ENCODE measurements at regions not wholly inside any gene's neighbourhood (a gene's known extent, or its start where the extent isn't known, plus 50 kb on each side); places are given as distances from the start of the nearest gene placed in this dataset.
A peak's percentile ranks its signal among the peaks of the same experiment; 100 is the strongest.

GRCh38 chr9:119088002-119088547 lies 281.2 kb downstream of the BRINP1 start:
- TF ChIP-seq TEAD1 (CRISPR knock-in tag; IDR thresholded peaks at IDR 0.05) = no peak
- TF ChIP-seq E2F1 (CRISPR knock-in tag; IDR thresholded peaks at IDR 0.05) = no peak
- CTCF ChIA-PET = no interaction called here
- peaks cover 72% of the 10 kb centered on the region for H3K4me1 Mint-ChIP-seq

GRCh38 chr9:119091074-119091473 lies 278.2 kb downstream of the BRINP1 start:
- ATAC-seq (no peak), DNase-seq (ENCODE audit: low spot score) (no peak)
- peaks cover 50% of the 10 kb centered on the region for H3K4me1 Mint-ChIP-seq
- no peak overlapping the region for H3K27ac Mint-ChIP-seq
- H3K9me3 Mint-ChIP-seq = no peaks in the 10 kb centered on the region
- no peaks in the 10 kb centered on the region for H3K27me3 Mint-ChIP-seq (ENCODE audit: low read depth)
- ChIA-PET POLR2A (interaction anchor here (0.6 kb wide), 1 partner anchor 111 kb away, joined by 5 read pairs; no protein-coding TSS in a partner anchor), CTCF (no interaction called here)
- H3K4me3 Mint-ChIP-seq = no peak overlapping the region
- TF ChIP-seq SMAD4 (CRISPR knock-in tag; IDR thresholded peaks at IDR 0.05) = no peak
- no peak for TF ChIP-seq ZNF317 (CRISPR knock-in tag; IDR thresholded peaks at IDR 0.05; ENCODE audit: borderline replicate concordance, low read depth)
- no peak for TF ChIP-seq ZNF423 (CRISPR knock-in tag; IDR thresholded peaks at IDR 0.05)
- TF ChIP-seq KAT7 (CRISPR knock-in tag; IDR thresholded peaks at IDR 0.05; ENCODE audit: borderline replicate concordance) = no peak
- TF ChIP-seq ATF1 (CRISPR knock-in tag; IDR thresholded peaks at IDR 0.05) = no peak
- no peak for TF ChIP-seq CBFB (CRISPR knock-in tag; IDR thresholded peaks at IDR 0.05; ENCODE audit: low read depth)
- TF ChIP-seq NR3C1 (CRISPR knock-in tag; conservative IDR thresholded peaks at IDR 0.05; ENCODE audit: low read depth) = no peak
- no peak for TF ChIP-seq ZSCAN18 (CRISPR knock-in tag; IDR thresholded peaks at IDR 0.05)
- TF ChIP-seq E2F1 (CRISPR knock-in tag; IDR thresholded peaks at IDR 0.05) = no peak
- no peak for TF ChIP-seq PREB (CRISPR knock-in tag; IDR thresholded peaks at IDR 0.05; ENCODE audit: borderline replicate concordance)
- no peak for TF ChIP-seq TCF7 (CRISPR knock-in tag; IDR thresholded peaks at IDR 0.05; ENCODE audit: low read depth)
- no peak for TF ChIP-seq SP1 (CRISPR knock-in tag; conservative IDR thresholded peaks at IDR 0.05)
- TF ChIP-seq CREB1 (CRISPR knock-in tag; IDR thresholded peaks at IDR 0.05) = no peak
- no peak for TF ChIP-seq ELF4 (CRISPR knock-in tag; IDR thresholded peaks at IDR 0.05; ENCODE audit: low read depth)
- TF ChIP-seq E2F4 (CRISPR knock-in tag; IDR thresholded peaks at IDR 0.05; ENCODE audit: borderline replicate concordance, low read depth) = no peak
- no peak for TF ChIP-seq STAT6 (CRISPR knock-in tag; conservative IDR thresholded peaks at IDR 0.05; ENCODE audit: low read depth)
- TF ChIP-seq FOXJ3 (CRISPR knock-in tag; IDR thresholded peaks at IDR 0.05; ENCODE audit: borderline replicate concordance) = no peak
- TF ChIP-seq TP53 (CRISPR knock-in tag; IDR thresholded peaks at IDR 0.05) = no peak
- TF ChIP-seq MLX (CRISPR knock-in tag; IDR thresholded peaks at IDR 0.05) = no peak
- H3K36me3 Mint-ChIP-seq = no peaks in the 10 kb centered on the region

More at GRCh38 chr9:119088002-119088547, 281.2 kb downstream of the BRINP1 start:
- H3K27ac Mint-ChIP-seq = peak overlapping the region; percentile 86
- H3K27me3 Mint-ChIP-seq (ENCODE audit: low read depth) = no peaks in the 10 kb centered on the region
- peaks cover 6% of the 10 kb centered on the region; the same call in 1 of the 2 replicates for H3K9me3 Mint-ChIP-seq
- POLR2A ChIA-PET = no interaction called here
- H3K36me3 Mint-ChIP-seq = no peaks in the 10 kb centered on the region
- ATAC-seq = peak; percentile 12; the same call in 1 of the 2 replicates
- no peak for DNase-seq (ENCODE audit: low spot score)
- 0 out of 2 replicates have a peak overlapping the region, but pooled peaks have one; percentile 2 for H3K4me3 Mint-ChIP-seq

Data from WTC11 (cell line).